Cardiac muscle cell (in vitro differentiated cells and primary cell): ENCODE measurements at regions not wholly inside any gene's neighbourhood (a gene's known extent, or its start where the extent isn't known, plus 50 kb on each side); places are given as distances from the start of the nearest gene placed in this dataset.
A peak's percentile ranks its signal among the peaks of the same experiment; 100 is the strongest.

Experiments used
- DNase-seq, 2 donors: peaks; one replicate each; pipeline versions ENCODE4 v3.0.0 to v3.0.0-alpha.2; 2010 to 2017; ENCODE audit warnings: low read depth in 1 of 2, low spot score in 1 of 2
- H3K27ac ChIP-seq: fragments of 200-600 bp; sonication (generic); 2 replicates; pipeline ENCODE4 v1.5.1; 2016
- H3K27me3 ChIP-seq: fragments of 200-600 bp; sonication (generic); 2 replicates; pipeline ENCODE4 v1.6.0; 2016; ENCODE audit warnings: control low read depth
- H3K36me3 ChIP-seq: fragments of 200-600 bp; sonication (generic); 2 replicates; pipeline ENCODE4 v1.5.1; 2016; ENCODE audit warnings: control low read depth
- H3K4me1 ChIP-seq: fragments of 200-600 bp; sonication (generic); 2 replicates; pipeline ENCODE4 v1.8.1; 2017; ENCODE audit warnings: low read depth, mild to moderate bottlenecking, mixed run types
- H3K4me3 ChIP-seq: fragments of 200-600 bp; sonication (generic); 2 replicates; pipeline ENCODE4 v1.5.1; 2016; ENCODE audit warnings: mild to moderate bottlenecking
- H3K9me3 ChIP-seq: fragments of 200-600 bp; sonication (generic); 2 replicates; pipeline ENCODE4 v1.5.1; 2017; ENCODE audit warnings: low read depth, mild to moderate bottlenecking, control low read depth
- CTCF ChIP-seq: IDR thresholded peaks from 2 replicates; pipeline ENCODE4 v1.5.1; 2012; ENCODE audit warnings: low read depth, mild to moderate bottlenecking, low read length

- H3K36me3 ChIP-seq: no peaks in the 10 kb centered on the region
- peak; percentile 41 to 56 for DNase-seq
- no peak overlapping the region for H3K27ac ChIP-seq
- no peaks in the 10 kb centered on the region for H3K27me3 ChIP-seq
- H3K9me3 ChIP-seq: no peaks in the 10 kb centered on the region
- no peak for TF ChIP-seq CTCF
- no peak overlapping the region for H3K4me3 ChIP-seq
- H3K4me1 ChIP-seq: peaks cover 20% of the 10 kb centered on the region
Observed at GRCh38 chr5:124263680-124264491, 482.6 kb downstream of the ZNF608 start.

- DNase-seq: no peak
- Histone ChIP-seq H3K27ac (no peak overlapping the region), H3K4me1 (peaks cover 20% of the 10 kb centered on the region), H3K36me3 (no peaks in the 10 kb centered on the region), H3K4me3 (no peak overlapping the region), H3K27me3 (no peaks in the 10 kb centered on the region), H3K9me3 (no peaks in the 10 kb centered on the region)
- TF ChIP-seq CTCF: no peak
Observed at GRCh38 chr5:124262991-124263571, 483.4 kb downstream of the ZNF608 start.

GRCh38 chr5:124262470-124262869 lies 484.0 kb downstream of the ZNF608 start:
- Histone ChIP-seq H3K27me3 (no peaks in the 10 kb centered on the region), H3K27ac (no peak overlapping the region), H3K4me3 (no peak overlapping the region), H3K9me3 (no peaks in the 10 kb centered on the region), H3K4me1 (peaks cover 20% of the 10 kb centered on the region), H3K36me3 (no peaks in the 10 kb centered on the region)
- peak in 1 of 2 donors; percentile 37 for DNase-seq
- no peak for TF ChIP-seq CTCF

GRCh38 chr5:124261848-124262247 lies 484.6 kb downstream of the ZNF608 start:
- no peaks in the 10 kb centered on the region for H3K9me3 ChIP-seq
- H3K27me3 ChIP-seq: no peaks in the 10 kb centered on the region
- H3K4me1 ChIP-seq: peaks cover 20% of the 10 kb centered on the region
- no peak for TF ChIP-seq CTCF
- no peak overlapping the region for H3K4me3 ChIP-seq
- H3K27ac ChIP-seq: no peak overlapping the region
- no peaks in the 10 kb centered on the region for H3K36me3 ChIP-seq
- DNase-seq: no peak

GRCh38 chr5:124260921-124261515 lies 485.4 kb downstream of the ZNF608 start:
- no peak overlapping the region for H3K4me3 ChIP-seq
- TF ChIP-seq CTCF: no peak

More at GRCh38 chr5:124260921-124261515, 485.4 kb downstream of the ZNF608 start:
- Histone ChIP-seq H3K27me3 (no peaks in the 10 kb centered on the region), H3K36me3 (no peaks in the 10 kb centered on the region), H3K4me1 (peaks cover 20% of the 10 kb centered on the region), H3K27ac (no peak overlapping the region), H3K9me3 (no peaks in the 10 kb centered on the region)
- DNase-seq: no peak
